HG02571 (cell line): ENCODE measurements at regions not wholly inside any gene's neighbourhood (a gene's known extent, or its start where the extent isn't known, plus 50 kb on each side); places are given as distances from the start of the nearest gene placed in this dataset.
A peak's percentile ranks its signal among the peaks of the same experiment; 100 is the strongest.
"Not testable (repeated sequence)": the region's sequence is repeated elsewhere in the genome, so short reads cannot be mapped to it uniquely, and the experiment has no call there.

Source experiments
- ATAC-seq: cut with Tn5 transposase; IDR thresholded peaks from one replicate; pipeline ENCODE4 v1.9.1; 2021; ENCODE audit warnings: mild to moderate bottlenecking, moderate library complexity; ENCODE audit not compliant: unreplicated experiment

DNA sequence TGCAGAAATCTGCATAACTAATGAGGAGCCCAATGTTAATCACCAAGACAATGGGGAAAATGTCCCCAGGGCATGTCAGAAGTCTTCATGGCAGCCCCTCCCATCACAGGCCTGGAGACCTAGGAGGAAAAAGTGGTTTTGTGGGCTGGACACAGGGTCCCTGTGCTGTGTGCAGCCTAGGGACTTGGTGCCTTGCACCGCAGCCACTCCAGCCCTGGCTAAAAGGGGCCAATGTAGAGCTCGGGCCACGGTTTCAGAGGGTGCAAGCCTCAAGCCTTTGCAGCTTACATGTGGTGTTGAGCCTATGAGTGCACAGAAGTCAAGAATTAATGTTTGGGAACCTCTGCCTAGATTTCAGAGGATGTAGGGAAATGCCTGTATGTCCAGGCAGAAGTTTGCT, 474.3 kb upstream of the ADGRB3 start:
- not testable (repeated sequence) for ATAC-seq

DNA sequence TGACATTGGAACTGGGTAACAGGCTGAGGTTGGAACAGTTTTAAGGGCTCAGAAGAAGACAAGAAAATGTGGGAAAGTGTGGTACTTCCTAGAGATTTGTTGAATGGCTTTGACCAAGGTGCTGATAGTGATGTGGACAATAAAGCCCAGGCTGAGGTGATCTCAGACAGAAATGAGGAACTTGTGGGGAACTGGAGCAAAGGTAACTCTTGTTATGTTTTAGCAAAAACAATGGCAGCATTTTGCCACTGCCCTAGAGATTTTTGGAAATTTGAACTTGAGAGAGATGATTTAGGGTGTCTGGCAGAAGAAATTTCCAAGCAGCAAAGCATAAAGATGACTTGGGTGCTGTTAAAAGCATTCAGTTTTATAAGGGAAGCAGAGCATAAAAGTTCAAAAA, 474.7 kb upstream of the ADGRB3 start:
- no peak for ATAC-seq

GRCh38 chr6:68159433-68159832, 475.6 kb upstream of the ADGRB3 start:
- no peak for ATAC-seq

- peak; percentile 86 for ATAC-seq
Measured at GRCh38 chr6:68158256-68158655, 476.8 kb upstream of the ADGRB3 start.

GRCh38 chr6:68144667-68145066, 490.4 kb upstream of the ADGRB3 start:
- no peak for ATAC-seq

DNA sequence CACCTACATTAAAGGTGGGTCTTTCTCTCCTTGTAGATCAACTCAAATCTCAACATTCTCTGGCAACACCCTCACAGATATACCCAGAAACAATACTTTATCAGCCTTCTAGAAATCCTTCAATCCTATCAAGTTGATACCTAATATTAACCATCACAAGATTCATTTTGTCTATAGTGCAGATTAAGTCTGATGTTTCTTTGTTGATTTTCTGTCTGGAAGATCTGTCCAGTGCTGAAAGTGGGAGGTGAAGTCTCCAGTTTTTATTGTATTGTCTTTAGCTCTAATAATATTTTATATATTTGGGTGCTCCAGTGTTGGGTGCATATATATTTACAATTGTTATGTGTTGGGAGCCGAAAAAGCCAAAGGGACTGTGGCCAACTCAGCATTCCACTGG, 493.9 kb upstream of the ADGRB3 start:
- ATAC-seq, result no peak

GRCh38 chr6:68139130-68139529, 496.0 kb upstream of the ADGRB3 start:
- ATAC-seq, result no peak

DNA sequence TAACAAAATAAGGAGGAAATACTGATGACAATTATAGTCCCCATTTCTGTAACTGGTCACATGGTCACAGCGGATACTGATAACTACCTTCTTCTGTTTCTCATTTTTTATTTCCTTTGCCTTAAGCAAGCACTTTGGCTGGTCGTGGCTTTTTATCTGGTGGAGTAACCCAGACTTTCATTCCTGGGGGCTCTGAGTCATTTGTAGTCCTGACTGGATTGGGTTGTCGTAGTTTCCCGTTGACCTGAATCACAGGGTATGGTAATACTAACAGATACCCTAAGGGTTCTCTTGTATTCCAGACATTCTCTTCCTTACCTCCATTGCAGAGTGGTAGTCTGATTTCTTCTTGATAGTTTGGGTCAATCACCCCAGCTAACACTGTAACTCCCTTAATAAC, 500.3 kb upstream of the ADGRB3 start:
- no peak for ATAC-seq

DNA sequence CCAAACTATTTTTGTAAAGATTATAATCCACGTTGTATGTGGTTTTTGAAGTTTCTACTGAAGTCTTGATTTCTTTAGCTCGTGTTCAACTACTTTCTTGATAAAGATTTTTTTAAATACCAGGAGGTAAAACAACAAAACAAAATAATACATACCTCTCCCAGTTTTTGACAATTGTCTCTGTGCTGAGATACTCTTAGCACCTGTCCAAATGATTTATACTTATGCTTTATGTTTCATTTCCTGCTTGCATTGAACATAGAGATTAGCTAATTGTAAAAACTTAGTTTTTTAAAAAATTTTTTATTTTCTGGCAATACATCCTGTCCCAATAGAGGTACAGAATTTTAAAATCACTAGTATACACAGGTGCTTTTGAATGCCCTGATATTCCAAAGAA, 506.9 kb upstream of the ADGRB3 start:
- ATAC-seq, result no peak

DNA sequence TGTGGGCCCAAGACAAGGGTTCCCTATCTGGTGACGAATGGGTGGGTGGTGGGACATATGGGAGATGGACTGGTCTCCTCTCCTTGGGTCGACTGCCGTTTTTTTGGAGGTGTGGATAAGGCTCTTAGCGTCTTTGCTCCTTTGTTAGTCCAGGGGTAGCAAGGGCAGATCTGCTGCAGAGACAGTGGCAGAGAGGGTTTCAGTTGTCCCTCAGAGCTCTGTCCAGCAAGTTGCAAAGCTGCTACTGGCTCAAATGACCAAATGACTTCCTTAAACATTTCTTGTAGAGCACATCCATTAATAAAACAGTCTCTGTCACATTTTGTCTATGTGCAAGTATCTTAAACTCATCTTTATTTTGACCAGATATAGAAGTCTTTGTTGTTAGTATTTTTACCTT, 508.0 kb upstream of the ADGRB3 start:
- no peak for ATAC-seq

GRCh38 chr6:68126089-68126749, 508.9 kb upstream of the ADGRB3 start:
- ATAC-seq, result peak; percentile 99

- ATAC-seq, result not testable (repeated sequence)
Measured at GRCh38 chr6:68122975-68123374, 512.1 kb upstream of the ADGRB3 start.

GRCh38 chr6:68122032-68122431, 513.0 kb upstream of the ADGRB3 start:
- ATAC-seq, result no peak

- not testable (repeated sequence) for ATAC-seq
Measured at GRCh38 chr6:68120954-68121353, 514.1 kb upstream of the ADGRB3 start.

DNA sequence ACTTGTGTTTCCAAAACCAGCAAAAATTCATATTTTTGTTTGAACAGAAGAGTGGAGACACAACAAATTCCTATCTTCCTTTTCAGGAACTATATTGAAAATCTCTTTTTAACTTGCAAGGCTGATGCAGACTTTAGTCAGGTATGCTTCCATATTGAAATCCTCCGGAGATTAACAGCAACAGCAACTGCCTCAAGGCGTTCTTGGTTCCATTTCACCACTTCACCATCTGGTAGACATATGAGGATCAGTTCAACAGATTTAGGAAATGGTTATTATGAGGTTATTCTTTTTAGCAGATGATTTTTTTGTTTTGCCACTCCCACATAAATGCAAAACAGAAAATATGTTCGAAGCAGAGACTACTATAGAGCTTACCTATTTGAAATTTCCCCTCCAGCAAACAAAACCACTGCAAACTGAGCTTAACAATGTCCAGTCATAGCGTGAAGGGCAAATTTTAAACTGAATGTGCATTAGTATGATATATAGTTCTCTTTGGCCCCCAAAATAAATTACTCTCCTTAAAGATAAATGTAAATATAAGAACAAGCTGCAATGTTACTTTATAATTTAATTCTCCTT, 520.5 kb upstream of the ADGRB3 start:
- no peak for ATAC-seq

GRCh38 chr6:68108233-68108835, 526.7 kb upstream of the ADGRB3 start:
- ATAC-seq, result peak; percentile 88

DNA sequence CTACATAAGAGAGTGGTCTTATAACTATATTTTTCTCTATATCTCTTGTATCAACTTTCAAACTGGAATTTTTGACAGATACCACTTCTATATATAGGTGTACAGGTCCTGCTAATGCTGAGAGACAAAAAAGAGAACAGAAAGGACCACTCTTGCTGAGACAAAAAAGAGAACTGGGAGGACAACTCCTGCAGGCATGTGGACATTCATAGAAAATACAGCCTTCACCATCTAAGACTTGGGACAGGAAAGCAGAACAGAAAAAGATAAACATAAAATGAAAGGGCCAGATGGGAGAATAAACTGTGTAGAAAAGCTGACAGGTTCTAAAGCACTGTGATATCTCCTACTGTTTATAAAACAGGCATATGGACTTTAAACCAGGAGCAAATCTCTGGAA, 541.0 kb upstream of the ADGRB3 start:
- ATAC-seq, result peak; percentile 97

DNA sequence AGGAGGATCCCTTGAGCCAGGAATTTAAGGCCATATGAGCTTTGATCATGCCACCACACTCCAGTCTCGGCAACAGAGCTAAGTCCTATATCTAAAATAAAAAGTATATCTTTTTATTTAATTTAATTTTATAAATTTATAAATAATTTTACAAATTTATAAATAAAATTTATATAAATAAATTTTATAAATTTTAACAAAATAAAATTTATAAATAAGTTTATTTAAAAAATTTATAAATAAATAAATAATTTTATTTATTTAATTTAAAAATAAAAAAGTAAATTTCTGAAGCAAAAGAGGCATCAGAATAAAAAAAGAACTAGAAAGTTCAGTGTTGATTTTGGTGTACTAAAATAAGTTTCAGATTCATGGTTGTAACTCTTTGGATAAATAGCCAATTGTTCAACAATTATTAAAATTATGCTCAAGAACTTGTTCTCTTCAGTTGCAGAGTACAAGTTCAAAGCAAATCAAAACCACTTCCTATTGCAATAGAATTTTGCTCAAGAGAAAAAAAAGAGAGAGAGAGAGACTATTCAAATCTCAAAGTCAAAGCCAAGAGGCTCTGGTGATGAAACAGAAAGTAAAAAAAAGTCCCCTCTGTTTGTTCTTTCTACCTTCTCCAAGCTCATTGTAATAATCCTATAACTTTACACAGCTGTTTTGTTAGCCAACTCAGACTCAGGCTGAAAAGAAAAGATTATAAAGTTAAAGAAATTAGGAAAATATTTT, 547.5 kb upstream of the ADGRB3 start:
- ATAC-seq, result peak; percentile 94

GRCh38 chr6:68086199-68086598, 548.9 kb upstream of the ADGRB3 start:
- ATAC-seq, result no peak

GRCh38 chr6:68085599-68085998, 549.5 kb upstream of the ADGRB3 start:
- ATAC-seq, result not testable (repeated sequence)

- ATAC-seq, result no peak
Measured at GRCh38 chr6:68082086-68082485, 553.0 kb upstream of the ADGRB3 start.

- no peak for ATAC-seq
Measured at GRCh38 chr6:68080074-68080473, 555.0 kb upstream of the ADGRB3 start.
